GM21786 (cell line): ENCODE measurements at regions not wholly inside any gene's neighbourhood (a gene's known extent, or its start where the extent isn't known, plus 50 kb on each side); places are given as distances from the start of the nearest gene placed in this dataset.

Source experiments
- ATAC-seq: cut with Tn5 transposase; IDR thresholded peaks from one replicate; pipeline ENCODE4 v1.9.1; 2021; ENCODE audit not compliant: unreplicated experiment

GRCh38 chr12:126469211-126469610 lies 1404.0 kb downstream of the AACS start:
- no peak for ATAC-seq

GRCh38 chr12:126474703-126475102 lies 1409.5 kb downstream of the AACS start:
- no peak for ATAC-seq

GRCh38 chr12:126480451-126480850 lies 1415.2 kb downstream of the AACS start:
- no peak for ATAC-seq

GRCh38 chr12:126481688-126482087 lies 1416.5 kb downstream of the AACS start:
- ATAC-seq = no peak

GRCh38 chr12:126482238-126482889 lies 1417.1 kb downstream of the AACS start:
- ATAC-seq = no peak

GRCh38 chr12:126483145-126484068 lies 1418.2 kb downstream of the AACS start:
- no peak for ATAC-seq

GRCh38 chr12:126487431-126487980 lies 1422.3 kb downstream of the AACS start:
- no peak for ATAC-seq

GRCh38 chr12:126488806-126489205 lies 1423.6 kb downstream of the AACS start:
- ATAC-seq = no peak

- no peak for ATAC-seq
These were observed 1426.9 kb downstream of the AACS start for GRCh38 chr12:126492181-126492580.

GRCh38 chr12:126493366-126494108 lies 1428.3 kb downstream of the AACS start:
- ATAC-seq = no peak

- no peak for ATAC-seq
These were observed 1431.0 kb downstream of the AACS start for GRCh38 chr12:126496201-126496600.

- no peak for ATAC-seq
These were observed 1441.4 kb downstream of the AACS start for GRCh38 chr12:126506426-126507182.

GRCh38 chr12:126507231-126507630 lies 1442.0 kb downstream of the AACS start:
- no peak for ATAC-seq

- no peak for ATAC-seq
These were observed 1444.3 kb downstream of the AACS start for GRCh38 chr12:126509572-126509971.

- ATAC-seq = no peak
These were observed 1445.4 kb downstream of the AACS start for GRCh38 chr12:126510630-126511029.

- ATAC-seq = no peak
These were observed 1448.0 kb downstream of the AACS start for GRCh38 chr12:126512916-126513913.

- no peak for ATAC-seq
These were observed 1453.5 kb downstream of the AACS start for GRCh38 chr12:126518596-126519200.

GRCh38 chr12:126519833-126520232 lies 1454.6 kb downstream of the AACS start:
- ATAC-seq = no peak

- ATAC-seq = no peak
These were observed 1458.7 kb downstream of the AACS start for GRCh38 chr12:126523891-126524290.
